ENCODE measurements at regions not wholly inside any gene's neighbourhood (a gene's known extent, or its start where the extent isn't known, plus 50 kb on each side); places are given as distances from the start of the nearest gene placed in this dataset.

GRCh38 chr15:50815958-50816590 is 50.6 kb upstream of the SPPL2A start:
- CTCF ChIA-PET: interaction anchor here (1.6 kb wide), 1 partner anchor 61 kb away, joined by 3 read pairs; no protein-coding TSS in a partner anchor
- POLR2A ChIA-PET: no interaction called here

More at GRCh38 chr15:50815958-50816590, 50.6 kb upstream of the SPPL2A start:
- no peak for DNase-seq
- peaks cover 9% of the 10 kb centered on the region for H3F3A ChIP-seq (replicated peaks; ENCODE audit: insufficient read depth)
- H3K79me2 ChIP-seq (ENCODE audit: insufficient read depth): no peaks in the 10 kb centered on the region
- no peaks in the 10 kb centered on the region for H3K9me3 ChIP-seq
- H3K4me3 ChIP-seq (ENCODE audit: low read depth in 2 of 2, low read length in 1 of 2): no peak overlapping the region
- H3K36me3 ChIP-seq (replicated peaks in 1 of 2; ENCODE audit: control insufficient read depth in 1 of 2, insufficient read depth in 2 of 2, low read length in 1 of 2): no peaks in the 10 kb centered on the region
- H3K9me2 ChIP-seq: no peaks in the 10 kb centered on the region
- no peaks in the 10 kb centered on the region for H4K20me1 ChIP-seq (ENCODE audit: insufficient read depth)
- H3K4me2 ChIP-seq: no peak overlapping the region
- H3K27ac ChIP-seq (ENCODE audit: low read depth in 2 of 2, low read length in 1 of 2): no peak overlapping the region
- no peak overlapping the region for H2AFZ ChIP-seq (ENCODE audit: low read depth)
- H3K4me1 ChIP-seq (ENCODE audit: control insufficient read depth in 1 of 2, insufficient read depth in 2 of 2, low read depth in 1 of 2, low read length in 1 of 2): peaks cover 4 to 5% of the 10 kb centered on the region in 2 experiments; a peak in 2 of 4 replicates
- no peaks in the 10 kb centered on the region for H3K27me3 ChIP-seq (ENCODE audit: insufficient read depth)
- no peak for TF ChIP-seq TEAD4 (IDR thresholded peaks at IDR 0.05; ENCODE audit: borderline replicate concordance, insufficient read depth)
- TF ChIP-seq, protein P1, sequence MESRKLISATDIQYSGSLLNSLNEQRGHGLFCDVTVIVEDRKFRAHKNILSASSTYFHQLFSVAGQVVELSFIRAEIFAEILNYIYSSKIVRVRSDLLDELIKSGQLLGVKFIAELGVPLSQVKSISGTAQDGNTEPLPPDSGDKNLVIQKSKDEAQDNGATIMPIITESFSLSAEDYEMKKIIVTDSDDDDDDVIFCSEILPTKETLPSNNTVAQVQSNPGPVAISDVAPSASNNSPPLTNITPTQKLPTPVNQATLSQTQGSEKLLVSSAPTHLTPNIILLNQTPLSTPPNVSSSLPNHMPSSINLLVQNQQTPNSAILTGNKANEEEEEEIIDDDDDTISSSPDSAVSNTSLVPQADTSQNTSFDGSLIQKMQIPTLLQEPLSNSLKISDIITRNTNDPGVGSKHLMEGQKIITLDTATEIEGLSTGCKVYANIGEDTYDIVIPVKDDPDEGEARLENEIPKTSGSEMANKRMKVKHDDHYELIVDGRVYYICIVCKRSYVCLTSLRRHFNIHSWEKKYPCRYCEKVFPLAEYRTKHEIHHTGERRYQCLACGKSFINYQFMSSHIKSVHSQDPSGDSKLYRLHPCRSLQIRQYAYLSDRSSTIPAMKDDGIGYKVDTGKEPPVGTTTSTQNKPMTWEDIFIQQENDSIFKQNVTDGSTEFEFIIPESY (IDR thresholded peaks at IDR 0.05; ENCODE audit: borderline replicate concordance, low read depth): no peak
- TF ChIP-seq EZH2phosphoT487 (IDR thresholded peaks at IDR 0.05; ENCODE audit: borderline replicate concordance, low read depth): no peak
- no peak for TF ChIP-seq SMC3 (IDR thresholded peaks at IDR 0.05; ENCODE audit: low read depth, low read length)
- TF ChIP-seq MAX (IDR thresholded peaks at IDR 0.05; ENCODE audit: low read depth): no peak
- TF ChIP-seq, protein P2, sequence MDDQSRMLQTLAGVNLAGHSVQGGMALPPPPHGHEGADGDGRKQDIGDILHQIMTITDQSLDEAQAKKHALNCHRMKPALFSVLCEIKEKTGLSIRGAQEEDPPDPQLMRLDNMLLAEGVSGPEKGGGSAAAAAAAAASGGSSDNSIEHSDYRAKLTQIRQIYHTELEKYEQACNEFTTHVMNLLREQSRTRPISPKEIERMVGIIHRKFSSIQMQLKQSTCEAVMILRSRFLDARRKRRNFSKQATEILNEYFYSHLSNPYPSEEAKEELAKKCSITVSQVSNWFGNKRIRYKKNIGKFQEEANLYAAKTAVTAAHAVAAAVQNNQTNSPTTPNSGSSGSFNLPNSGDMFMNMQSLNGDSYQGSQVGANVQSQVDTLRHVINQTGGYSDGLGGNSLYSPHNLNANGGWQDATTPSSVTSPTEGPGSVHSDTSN (IDR thresholded peaks at IDR 0.05): no peak
- no peak for TF ChIP-seq POLR2AphosphoS5 (IDR thresholded peaks at IDR 0.05; ENCODE audit: low read depth, low read length)
- no peak for TF ChIP-seq RCOR1 (IDR thresholded peaks at IDR 0.05; ENCODE audit: low read length)
- TF ChIP-seq, protein P3, sequence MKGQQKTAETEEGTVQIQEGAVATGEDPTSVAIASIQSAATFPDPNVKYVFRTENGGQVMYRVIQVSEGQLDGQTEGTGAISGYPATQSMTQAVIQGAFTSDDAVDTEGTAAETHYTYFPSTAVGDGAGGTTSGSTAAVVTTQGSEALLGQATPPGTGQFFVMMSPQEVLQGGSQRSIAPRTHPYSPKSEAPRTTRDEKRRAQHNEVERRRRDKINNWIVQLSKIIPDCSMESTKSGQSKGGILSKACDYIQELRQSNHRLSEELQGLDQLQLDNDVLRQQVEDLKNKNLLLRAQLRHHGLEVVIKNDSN (IDR thresholded peaks at IDR 0.05; ENCODE audit: borderline replicate concordance, low read depth): no peak
- TF ChIP-seq EP300 (IDR thresholded peaks at IDR 0.05; ENCODE audit: borderline replicate concordance in 1 of 2, low read depth in 1 of 2, low read length in 1 of 2): no peak
- TF ChIP-seq, protein P4, sequence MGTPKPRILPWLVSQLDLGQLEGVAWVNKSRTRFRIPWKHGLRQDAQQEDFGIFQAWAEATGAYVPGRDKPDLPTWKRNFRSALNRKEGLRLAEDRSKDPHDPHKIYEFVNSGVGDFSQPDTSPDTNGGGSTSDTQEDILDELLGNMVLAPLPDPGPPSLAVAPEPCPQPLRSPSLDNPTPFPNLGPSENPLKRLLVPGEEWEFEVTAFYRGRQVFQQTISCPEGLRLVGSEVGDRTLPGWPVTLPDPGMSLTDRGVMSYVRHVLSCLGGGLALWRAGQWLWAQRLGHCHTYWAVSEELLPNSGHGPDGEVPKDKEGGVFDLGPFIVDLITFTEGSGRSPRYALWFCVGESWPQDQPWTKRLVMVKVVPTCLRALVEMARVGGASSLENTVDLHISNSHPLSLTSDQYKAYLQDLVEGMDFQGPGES (IDR thresholded peaks at IDR 0.05; ENCODE audit: low read depth, low read length): no peak
- no peak for TF ChIP-seq NRF1 (IDR thresholded peaks at IDR 0.05; ENCODE audit: low read depth, low read length)
- TF ChIP-seq NFIC (IDR thresholded peaks at IDR 0.05; ENCODE audit: borderline replicate concordance): no peak
- no peak for TF ChIP-seq GABPA (IDR thresholded peaks at IDR 0.05; ENCODE audit: low read depth)
- no peak for TF ChIP-seq RAD21 (IDR thresholded peaks at IDR 0.05; ENCODE audit: low read length)
- TF ChIP-seq FOXM1 (IDR thresholded peaks at IDR 0.05; ENCODE audit: low read depth): no peak
- 75% methylated on average over 5 of the region's 5 CpGs for WGBS (ENCODE audit: low lambda C conversion rate)
- no peak overlapping the region for H3K9ac ChIP-seq
